GM12875 (cell line): ENCODE measurements at regions not wholly inside any gene's neighbourhood (a gene's known extent, or its start where the extent isn't known, plus 50 kb on each side); places are given as distances from the start of the nearest gene placed in this dataset.

ENCODE experiments used
- H3K4me3 ChIP-seq: one replicate; pipeline ENCODE4 v1.5.1; 2011; ENCODE audit warnings: low read depth, low read length, control low read depth
- CTCF ChIP-seq: IDR thresholded peaks from 2 replicates; pipeline ENCODE4 v1.5.1; 2011; ENCODE audit warnings: low read depth, mild to moderate bottlenecking, control low read depth, inconsistent platforms, low read length, moderate library complexity, borderline replicate concordance; ENCODE audit not compliant: insufficient read depth

GRCh38 chr3:117230924-117231323 is 521.3 kb downstream of the TUSC7 start:
- TF ChIP-seq CTCF = no peak
- H3K4me3 ChIP-seq = no peak overlapping the region

GRCh38 chr3:117234331-117234730 is 524.8 kb downstream of the TUSC7 start:
- no peak for TF ChIP-seq CTCF
- H3K4me3 ChIP-seq = no peak overlapping the region

- no peak overlapping the region for H3K4me3 ChIP-seq
- TF ChIP-seq CTCF = no peak
Observed at GRCh38 chr3:117235304-117235703, 525.7 kb downstream of the TUSC7 start.

- H3K4me3 ChIP-seq = no peak overlapping the region
- TF ChIP-seq CTCF = no peak
Observed at GRCh38 chr3:117238806-117239205, 529.2 kb downstream of the TUSC7 start.

- no peak overlapping the region for H3K4me3 ChIP-seq
- no peak for TF ChIP-seq CTCF
Observed at GRCh38 chr3:117243657-117244056, 534.1 kb downstream of the TUSC7 start.

- no peak overlapping the region for H3K4me3 ChIP-seq
- TF ChIP-seq CTCF = no peak
Observed at GRCh38 chr3:117246771-117247555, 537.4 kb downstream of the TUSC7 start.

GRCh38 chr3:117248153-117248552 is 538.6 kb downstream of the TUSC7 start:
- TF ChIP-seq CTCF = no peak
- H3K4me3 ChIP-seq = no peak overlapping the region
